WTC11 (cell line): ENCODE measurements at regions not wholly inside any gene's neighbourhood (a gene's known extent, or its start where the extent isn't known, plus 50 kb on each side); places are given as distances from the start of the nearest gene placed in this dataset.

Source experiments
- CBFB ChIP-seq: sonication (generic); formaldehyde crosslinking; IDR thresholded peaks from 2 replicates; pipeline ENCODE4 v1.8.1; 2022; ENCODE audit warnings: mild to moderate bottlenecking, low read depth, missing genetic modification reagents
- SOX15 ChIP-seq: fragments of 250-450 bp; sonication (Bioruptor Pico); IDR thresholded peaks from 2 replicates; pipeline ENCODE4 v1.9.0; 2021; ENCODE audit warnings: mild to moderate bottlenecking

GRCh38 chr20:58076405-58076804, 152.0 kb downstream of the ANKRD60 start:
- TF ChIP-seq SOX15 (CRISPR knock-in tag), result no peak
- no peak for TF ChIP-seq CBFB
